ENCODE measurements at regions not wholly inside any gene's neighbourhood (a gene's known extent, or its start where the extent isn't known, plus 50 kb on each side); places are given as distances from the start of the nearest gene placed in this dataset.

DNA sequence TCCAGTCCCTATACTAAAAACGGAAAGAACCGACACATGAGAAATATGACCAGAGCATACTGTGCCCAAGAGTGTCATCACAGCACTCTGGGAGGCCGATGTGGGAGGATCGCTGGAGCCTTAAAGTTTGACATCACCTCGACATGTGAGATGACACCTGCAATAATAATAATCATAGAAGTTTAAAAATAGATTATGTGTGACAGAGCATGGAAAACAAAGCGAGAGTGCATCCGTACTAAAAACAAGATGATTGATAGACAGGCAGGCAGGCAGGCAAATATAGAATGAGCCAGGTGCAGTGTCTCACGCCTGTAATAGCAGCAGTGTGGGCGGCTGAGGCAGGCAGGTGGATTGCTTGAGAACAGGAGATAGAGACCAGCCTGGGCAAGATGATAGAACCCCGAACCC, 114.8 kb upstream of the ANKRD30BL start:
- TF ChIP-seq, protein P1, sequence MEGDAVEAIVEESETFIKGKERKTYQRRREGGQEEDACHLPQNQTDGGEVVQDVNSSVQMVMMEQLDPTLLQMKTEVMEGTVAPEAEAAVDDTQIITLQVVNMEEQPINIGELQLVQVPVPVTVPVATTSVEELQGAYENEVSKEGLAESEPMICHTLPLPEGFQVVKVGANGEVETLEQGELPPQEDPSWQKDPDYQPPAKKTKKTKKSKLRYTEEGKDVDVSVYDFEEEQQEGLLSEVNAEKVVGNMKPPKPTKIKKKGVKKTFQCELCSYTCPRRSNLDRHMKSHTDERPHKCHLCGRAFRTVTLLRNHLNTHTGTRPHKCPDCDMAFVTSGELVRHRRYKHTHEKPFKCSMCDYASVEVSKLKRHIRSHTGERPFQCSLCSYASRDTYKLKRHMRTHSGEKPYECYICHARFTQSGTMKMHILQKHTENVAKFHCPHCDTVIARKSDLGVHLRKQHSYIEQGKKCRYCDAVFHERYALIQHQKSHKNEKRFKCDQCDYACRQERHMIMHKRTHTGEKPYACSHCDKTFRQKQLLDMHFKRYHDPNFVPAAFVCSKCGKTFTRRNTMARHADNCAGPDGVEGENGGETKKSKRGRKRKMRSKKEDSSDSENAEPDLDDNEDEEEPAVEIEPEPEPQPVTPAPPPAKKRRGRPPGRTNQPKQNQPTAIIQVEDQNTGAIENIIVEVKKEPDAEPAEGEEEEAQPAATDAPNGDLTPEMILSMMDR (conservative IDR thresholded peaks at IDR 0.05; ENCODE audit: low read length), result no peak
- TF ChIP-seq EZH2phosphoT487 (IDR thresholded peaks at IDR 0.05; ENCODE audit: borderline replicate concordance), result no peak

Data from Loucy (cell line).